ENCODE measurements at regions not wholly inside any gene's neighbourhood (a gene's known extent, or its start where the extent isn't known, plus 50 kb on each side); places are given as distances from the start of the nearest gene placed in this dataset.

GRCh38 chr5:9976621-9977020 is 273.1 kb downstream of the ATPSCKMT start:
- no peak for TF ChIP-seq CTCF (optimal IDR thresholded peaks at IDR 0.05 in 1 of 3, IDR thresholded peaks at IDR 0.05 in 1 of 3, conservative IDR thresholded peaks at IDR 0.05 in 1 of 3; ENCODE audit: extremely low read depth in 1 of 3, insufficient read depth in 2 of 3, low read length in 3 of 3)
- no peak for TF ChIP-seq EZH2 (IDR thresholded peaks at IDR 0.05; ENCODE audit: low read length)
